AG08396 (cell line): ENCODE measurements at regions not wholly inside any gene's neighbourhood (a gene's known extent, or its start where the extent isn't known, plus 50 kb on each side); places are given as distances from the start of the nearest gene placed in this dataset.
A peak's percentile ranks its signal among the peaks of the same experiment; 100 is the strongest.

ENCODE experiments used
- DNase-seq: peaks from one replicate; pipeline ENCODE4 v3.0.0; 2012; ENCODE audit warnings: low spot score, mixed read lengths

GRCh38 chr6:88383183-88383582, 217.0 kb upstream of the CNR1 start:
- DNase-seq, result no peak

- DNase-seq, result no peak
Observed at GRCh38 chr6:88381289-88381642, 215.1 kb upstream of the CNR1 start.

- DNase-seq, result no peak
Observed at GRCh38 chr6:88380618-88381288, 214.6 kb upstream of the CNR1 start.

- DNase-seq, result peak; percentile 10
Observed at GRCh38 chr6:88380083-88380482, 213.9 kb upstream of the CNR1 start.

- no peak for DNase-seq
Observed at GRCh38 chr6:88378639-88379038, 212.5 kb upstream of the CNR1 start.

- DNase-seq, result no peak
Observed at GRCh38 chr6:88377976-88378568, 211.9 kb upstream of the CNR1 start.

- DNase-seq, result peak; percentile 5
Observed at GRCh38 chr6:88376768-88377387, 210.7 kb upstream of the CNR1 start.

- no peak for DNase-seq
Observed at GRCh38 chr6:88376197-88376596, 210.1 kb upstream of the CNR1 start.

GRCh38 chr6:88374553-88374952, 208.4 kb upstream of the CNR1 start:
- no peak for DNase-seq

- DNase-seq, result no peak
Observed at GRCh38 chr6:88371480-88371879, 205.3 kb upstream of the CNR1 start.

- DNase-seq, result no peak
Observed at GRCh38 chr6:88370127-88370710, 204.1 kb upstream of the CNR1 start.

- DNase-seq, result no peak
Observed at GRCh38 chr6:88369262-88369661, 203.1 kb upstream of the CNR1 start.

GRCh38 chr6:88368071-88368787, 202.1 kb upstream of the CNR1 start:
- no peak for DNase-seq

- no peak for DNase-seq
Observed at GRCh38 chr6:88367248-88367647, 201.1 kb upstream of the CNR1 start.

GRCh38 chr6:88366672-88367071, 200.5 kb upstream of the CNR1 start:
- DNase-seq, result no peak

- DNase-seq, result no peak
Observed at GRCh38 chr6:88365656-88366055, 199.5 kb upstream of the CNR1 start.

GRCh38 chr6:88365230-88365629, 199.1 kb upstream of the CNR1 start:
- DNase-seq, result no peak

- DNase-seq, result no peak
Observed at GRCh38 chr6:88361754-88362153, 195.6 kb upstream of the CNR1 start.

GRCh38 chr6:88361298-88361697, 195.2 kb upstream of the CNR1 start:
- DNase-seq, result no peak

GRCh38 chr6:88360203-88360797, 194.2 kb upstream of the CNR1 start:
- no peak for DNase-seq

GRCh38 chr6:88359530-88360202, 193.5 kb upstream of the CNR1 start:
- DNase-seq, result no peak

- no peak for DNase-seq
Observed at GRCh38 chr6:88358846-88359245, 192.7 kb upstream of the CNR1 start.
